SK-N-SH (cell line): ENCODE measurements at regions not wholly inside any gene's neighbourhood (a gene's known extent, or its start where the extent isn't known, plus 50 kb on each side); places are given as distances from the start of the nearest gene placed in this dataset.

Experiments
- CTCF ChIA-PET: fragments of 300-600, 350-600 bp; formaldehyde crosslinking; extraction: SDS; loops from one replicate; lab custom pipeline; 2021; lab: Yijun Ruan, JAX
- POLR2A ChIA-PET: fragments of 350-600 bp; sonication (Branson Sonifier 250); formaldehyde crosslinking; extraction: SDS; loops from one replicate; lab custom pipeline; 2020; ENCODE audit warnings: antibody characterized with exemption, inconsistent platforms; lab: Yijun Ruan, JAX
- DNase-seq: peaks from one replicate; pipeline ENCODE4 v3.0.0; 2012
- H2AFZ ChIP-seq: fragments of 200-600 bp; sonication (generic); 2 replicates; pipeline ENCODE4 v1.8.1; 2016; ENCODE audit warnings: antibody characterized with exemption, mild to moderate bottlenecking, low read depth
- H3F3A ChIP-seq: fragments of 200-600 bp; sonication (generic); replicated peaks from 2 replicates; pipeline ENCODE3; 2016; ENCODE audit warnings: antibody characterized with exemption, mild to moderate bottlenecking; ENCODE audit not compliant: insufficient read depth
- H3K27ac ChIP-seq, 2 experiments: fragments of 200-500 bp in 1 of 2; fragments of 200-600 bp in 1 of 2; sonication (Bioruptor generic) in 1 of 2; sonication (generic), shearing (Covaris generic) in 1 of 2; 2 replicates each; pipeline versions ENCODE4 v1.5.1 to v1.6.1; 2014 to 2016; ENCODE audit warnings: low read depth in 2 of 2, inconsistent platforms in 1 of 2, low read length in 1 of 2, mild to moderate bottlenecking in 1 of 2, mixed read lengths in 1 of 2
- H3K27me3 ChIP-seq: fragments of 200-600 bp; sonication (generic), shearing (Covaris generic); 2 replicates; pipeline ENCODE4 v1.6.1; 2016; ENCODE audit warnings: mixed run types; ENCODE audit not compliant: insufficient read depth
- H3K36me3 ChIP-seq, 2 experiments: fragments of 200-500 bp in 1 of 2; fragments of 200-600 bp in 1 of 2; sonication (Bioruptor generic) in 1 of 2; sonication (generic) in 1 of 2; replicated peaks in 1 of 2; 2 replicates each; pipeline versions ENCODE3 to v1.5.1; 2014 to 2016; ENCODE audit warnings: low read length in 1 of 2, mild to moderate bottlenecking in 1 of 2; ENCODE audit not compliant: insufficient read depth in 2 of 2, control insufficient read depth in 1 of 2
- H3K4me1 ChIP-seq, 2 experiments: fragments of 200-500 bp in 1 of 2; fragments of 200-600 bp in 1 of 2; sonication (Bioruptor generic) in 1 of 2; sonication (generic), shearing (Covaris generic) in 1 of 2; 2 replicates each; pipeline versions ENCODE4 v1.5.1 to v1.6.1; 2014 to 2016; ENCODE audit warnings: low read depth in 1 of 2, low read length in 1 of 2, mixed run types in 1 of 2; ENCODE audit not compliant: insufficient read depth in 2 of 2, control insufficient read depth in 1 of 2
- H3K4me2 ChIP-seq: fragments of 200-600 bp; sonication (generic), shearing (Covaris generic); 2 replicates; pipeline ENCODE4 v1.6.1; 2017; ENCODE audit warnings: mixed run types
- H3K4me3 ChIP-seq, 2 experiments: fragments of 200-500 bp in 1 of 2; fragments of 200-600 bp in 1 of 2; sonication (Bioruptor generic) in 1 of 2; sonication (generic), shearing (Covaris generic) in 1 of 2; 2 replicates each; pipeline versions ENCODE4 v1.5.1 to v1.8.1; 2014 to 2016; ENCODE audit warnings: low read depth in 2 of 2, inconsistent platforms in 1 of 2, low read length in 1 of 2, mild to moderate bottlenecking in 1 of 2, mixed read lengths in 1 of 2, moderate library complexity in 1 of 2
- H3K79me2 ChIP-seq: fragments of 200-600 bp; sonication (generic); 2 replicates; pipeline ENCODE4 v1.8.1; 2017; ENCODE audit warnings: mild to moderate bottlenecking; ENCODE audit not compliant: insufficient read depth
- H3K9ac ChIP-seq: fragments of 200-600 bp; sonication (generic); 2 replicates; pipeline ENCODE4 v1.6.1; 2017; ENCODE audit warnings: mixed run types
- H3K9me2 ChIP-seq: fragments of 200-600 bp; sonication (generic); 2 replicates; pipeline ENCODE4 v1.6.1; 2017; ENCODE audit warnings: mixed run types
- H3K9me3 ChIP-seq: fragments of 200-600 bp; sonication (generic); 2 replicates; pipeline ENCODE4 v1.6.1; 2017; ENCODE audit warnings: mixed run types, mild to moderate bottlenecking, moderate library complexity
- H4K20me1 ChIP-seq: fragments of 200-600 bp; sonication (generic); 2 replicates; pipeline ENCODE4 v1.6.1; 2017; ENCODE audit warnings: mild to moderate bottlenecking, mixed run types; ENCODE audit not compliant: insufficient read depth
- CTCF ChIP-seq: fragments of 200-600 bp; sonication (generic); IDR thresholded peaks from 2 replicates; pipeline ENCODE4 v1.6.1; 2017; ENCODE audit warnings: antibody characterized with exemption, mild to moderate bottlenecking, moderate library complexity
- FOXJ3 ChIP-seq: sonication (generic); formaldehyde crosslinking; IDR thresholded peaks from 2 replicates; pipeline ENCODE4 v1.5.1; 2020; ENCODE audit warnings: mild to moderate bottlenecking, missing genetic modification reagents
- JUND ChIP-seq: IDR thresholded peaks from 2 replicates; pipeline ENCODE4 v1.4.0; 2012
- NFIC ChIP-seq: IDR thresholded peaks from 2 replicates; pipeline ENCODE4 v1.4.0; 2012; ENCODE audit warnings: borderline replicate concordance
- RFX5 ChIP-seq: IDR thresholded peaks from 2 replicates; pipeline ENCODE4 v1.6.1; 2012; ENCODE audit warnings: mild to moderate bottlenecking, improper control_type of control experiment, low read length
- RXRA ChIP-seq: IDR thresholded peaks from 2 replicates; pipeline ENCODE4 v1.4.0; 2012; ENCODE audit warnings: low read depth, mild to moderate bottlenecking, borderline replicate concordance
- SMC3 ChIP-seq: IDR thresholded peaks from 2 replicates; pipeline ENCODE4 v1.6.1; 2012; ENCODE audit warnings: low read depth, low read length, improper control_type of control experiment
- WGBS: methylation state at CpG from one replicate; pipeline ENCODE4 v1.1.6; 2017; ENCODE audit warnings: low lambda C conversion rate; 5-methylcytosine and 5-hydroxymethylcytosine counted together
- TF ChIP-seq, protein P1 (sequence below): IDR thresholded peaks from 2 replicates; pipeline ENCODE4 v1.6.1; 2012; ENCODE audit warnings: mild to moderate bottlenecking, low read depth, low read length, moderate library complexity
- TF ChIP-seq, protein P2 (sequence below): IDR thresholded peaks from 2 replicates; pipeline ENCODE4; 2012

GRCh38 chr2:41775366-41776025 lies 272.3 kb upstream of the PKDCC start (continued):
- TF ChIP-seq, protein P1, sequence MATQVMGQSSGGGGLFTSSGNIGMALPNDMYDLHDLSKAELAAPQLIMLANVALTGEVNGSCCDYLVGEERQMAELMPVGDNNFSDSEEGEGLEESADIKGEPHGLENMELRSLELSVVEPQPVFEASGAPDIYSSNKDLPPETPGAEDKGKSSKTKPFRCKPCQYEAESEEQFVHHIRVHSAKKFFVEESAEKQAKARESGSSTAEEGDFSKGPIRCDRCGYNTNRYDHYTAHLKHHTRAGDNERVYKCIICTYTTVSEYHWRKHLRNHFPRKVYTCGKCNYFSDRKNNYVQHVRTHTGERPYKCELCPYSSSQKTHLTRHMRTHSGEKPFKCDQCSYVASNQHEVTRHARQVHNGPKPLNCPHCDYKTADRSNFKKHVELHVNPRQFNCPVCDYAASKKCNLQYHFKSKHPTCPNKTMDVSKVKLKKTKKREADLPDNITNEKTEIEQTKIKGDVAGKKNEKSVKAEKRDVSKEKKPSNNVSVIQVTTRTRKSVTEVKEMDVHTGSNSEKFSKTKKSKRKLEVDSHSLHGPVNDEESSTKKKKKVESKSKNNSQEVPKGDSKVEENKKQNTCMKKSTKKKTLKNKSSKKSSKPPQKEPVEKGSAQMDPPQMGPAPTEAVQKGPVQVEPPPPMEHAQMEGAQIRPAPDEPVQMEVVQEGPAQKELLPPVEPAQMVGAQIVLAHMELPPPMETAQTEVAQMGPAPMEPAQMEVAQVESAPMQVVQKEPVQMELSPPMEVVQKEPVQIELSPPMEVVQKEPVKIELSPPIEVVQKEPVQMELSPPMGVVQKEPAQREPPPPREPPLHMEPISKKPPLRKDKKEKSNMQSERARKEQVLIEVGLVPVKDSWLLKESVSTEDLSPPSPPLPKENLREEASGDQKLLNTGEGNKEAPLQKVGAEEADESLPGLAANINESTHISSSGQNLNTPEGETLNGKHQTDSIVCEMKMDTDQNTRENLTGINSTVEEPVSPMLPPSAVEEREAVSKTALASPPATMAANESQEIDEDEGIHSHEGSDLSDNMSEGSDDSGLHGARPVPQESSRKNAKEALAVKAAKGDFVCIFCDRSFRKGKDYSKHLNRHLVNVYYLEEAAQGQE, result no peak
- TF ChIP-seq RXRA (no peak), NFIC (no peak), RFX5 (no peak), FOXJ3 (no peak), CTCF (no peak), SMC3 (no peak)
- TF ChIP-seq, protein P2, sequence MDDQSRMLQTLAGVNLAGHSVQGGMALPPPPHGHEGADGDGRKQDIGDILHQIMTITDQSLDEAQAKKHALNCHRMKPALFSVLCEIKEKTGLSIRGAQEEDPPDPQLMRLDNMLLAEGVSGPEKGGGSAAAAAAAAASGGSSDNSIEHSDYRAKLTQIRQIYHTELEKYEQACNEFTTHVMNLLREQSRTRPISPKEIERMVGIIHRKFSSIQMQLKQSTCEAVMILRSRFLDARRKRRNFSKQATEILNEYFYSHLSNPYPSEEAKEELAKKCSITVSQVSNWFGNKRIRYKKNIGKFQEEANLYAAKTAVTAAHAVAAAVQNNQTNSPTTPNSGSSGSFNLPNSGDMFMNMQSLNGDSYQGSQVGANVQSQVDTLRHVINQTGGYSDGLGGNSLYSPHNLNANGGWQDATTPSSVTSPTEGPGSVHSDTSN, result no peak

DNA sequence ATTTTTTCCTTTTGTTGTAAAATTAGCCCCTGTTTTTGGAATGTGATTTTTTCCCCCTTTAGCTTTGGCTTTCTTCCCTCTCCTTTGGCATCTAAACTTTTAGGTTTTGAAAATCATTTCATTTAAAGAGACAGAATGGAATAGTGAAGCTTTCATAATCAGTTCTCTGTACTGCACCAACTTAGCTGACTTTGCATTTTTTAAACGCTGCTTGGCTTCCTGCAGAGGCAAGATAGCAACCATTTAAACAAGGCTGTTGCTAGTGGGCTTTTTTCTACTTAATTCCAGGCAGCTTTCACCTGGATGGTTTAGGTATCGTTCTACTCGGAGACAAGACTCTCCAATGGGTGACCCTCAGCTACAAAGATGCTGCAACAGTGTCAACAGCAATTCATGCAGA lies 267.9 kb upstream of the PKDCC start:
- ChIA-PET POLR2A (no interaction called here), CTCF (interaction anchor here (0.8 to 2.5 kb wide), 11 partner anchors 10 to 1866 kb away, joined by 3 to 12 read pairs (median 4); no protein-coding TSS in a partner anchor)
- H3K9me2 ChIP-seq, result no peaks in the 10 kb centered on the region
- no peak for DNase-seq
- H3K36me3 ChIP-seq, result no peaks in the 10 kb centered on the region
- WGBS, result 50% methylated on average over 3 of the region's 3 CpGs
- H2AFZ ChIP-seq, result no peak overlapping the region
- H3K27ac ChIP-seq, result no peak overlapping the region
- H3K9me3 ChIP-seq, result no peaks in the 10 kb centered on the region
- H4K20me1 ChIP-seq, result no peaks in the 10 kb centered on the region
- TF ChIP-seq, protein P2, result no peak
- TF ChIP-seq FOXJ3, result no peak
- no peak for TF ChIP-seq SMC3
- TF ChIP-seq JUND, result no peak
- TF ChIP-seq, all 33 proteins: peak for 0
- Histone ChIP-seq H3K9ac (no peak overlapping the region), H3K4me1 (no peaks in the 10 kb centered on the region; a peak in 1 of 4 replicates), H3K79me2 (no peaks in the 10 kb centered on the region), H3F3A (no peaks in the 10 kb centered on the region), H3K27me3 (no peaks in the 10 kb centered on the region), H3K4me3 (no peak overlapping the region), H3K4me2 (no peak overlapping the region)
